H1 (cell line): ENCODE measurements at regions not wholly inside any gene's neighbourhood (a gene's known extent, or its start where the extent isn't known, plus 50 kb on each side); places are given as distances from the start of the nearest gene placed in this dataset.

ENCODE experiments used
- CTCF ChIA-PET: fragments of 300-600 bp; sonication (Branson Sonifier 250); formaldehyde crosslinking; loops from one replicate; lab custom pipeline; 2021; ENCODE audit not compliant: partially characterized antibody; lab: Charles Lee
- POLR2A ChIA-PET: fragments of 300-600 bp; sonication (Branson Sonifier 250); formaldehyde crosslinking; loops from one replicate; lab custom pipeline; 2021; ENCODE audit warnings: inconsistent platforms; ENCODE audit not compliant: partially characterized antibody; lab: Charles Lee
- DNase-seq, 2 experiments: peaks; one replicate each; pipeline versions ENCODE4 v3.0.0 to v3.0.0-alpha.2; 2010 to 2022; ENCODE audit warnings: low spot score in 2 of 2, low read depth in 1 of 2, mixed read lengths in 1 of 2
- FAIRE-seq: peaks from 2 replicates; lab custom pipeline; 2011; peaks lifted over from hg19 to GRCh38; lab: Jason Lieb, UNC
- H2AFZ ChIP-seq: 2 replicates; pipeline ENCODE4 v1.8.1; 2012; ENCODE audit warnings: low read length, inconsistent platforms
- H2AK5ac ChIP-seq: 2 replicates; pipeline ENCODE4 v1.6.1; 2013; ENCODE audit warnings: low read depth, low read length
- H2BK120ac ChIP-seq: replicated peaks from 2 replicates; pipeline ENCODE3; 2013; ENCODE audit warnings: low read depth, low read length, inconsistent platforms
- H2BK12ac ChIP-seq: 2 replicates; pipeline ENCODE4 v1.6.1; 2013; ENCODE audit warnings: low read depth, low read length
- H2BK15ac ChIP-seq: 2 replicates; pipeline ENCODE4 v1.6.1; 2013; ENCODE audit warnings: low read length
- H2BK20ac ChIP-seq: 2 replicates; pipeline ENCODE4 v1.6.1; 2013; ENCODE audit warnings: low read length
- H2BK5ac ChIP-seq: 2 replicates; pipeline ENCODE4 v1.6.1; 2013; ENCODE audit warnings: low read depth, low read length
- H3K14ac ChIP-seq: 2 replicates; pipeline ENCODE4 v1.6.1; 2013; ENCODE audit warnings: inconsistent platforms; ENCODE audit not compliant: insufficient read length
- H3K18ac ChIP-seq: 2 replicates; pipeline ENCODE4 v1.6.1; 2013; ENCODE audit warnings: low read length; ENCODE audit errors: extremely low read depth
- H3K23ac ChIP-seq: 2 replicates; pipeline ENCODE4 v1.6.1; 2013; ENCODE audit warnings: inconsistent platforms; ENCODE audit not compliant: insufficient read length
- H3K23me2 ChIP-seq: 2 replicates; pipeline ENCODE4 v1.6.1; 2013; ENCODE audit warnings: low read depth, low read length
- H3K27ac ChIP-seq: 2 replicates; pipeline ENCODE4 v1.6.1; 2011; ENCODE audit warnings: low read depth, low read length, inconsistent platforms
- H3K27me3 ChIP-seq, 4 experiments: replicated peaks in 1 of 4; 1 replicate in 1 of 4; 2 replicates in 3 of 4; pipeline versions ENCODE4 v1.6.1 to v1.8.1; 2011 to 2013; ENCODE audit warnings: low read length in 3 of 4, mild to moderate bottlenecking in 3 of 4, inconsistent platforms in 2 of 4, mixed read lengths in 2 of 4, moderate library complexity in 1 of 4; ENCODE audit not compliant: control insufficient read depth in 3 of 4, insufficient read depth in 3 of 4; ENCODE audit errors: extremely low read depth in 1 of 4
- H3K36me3 ChIP-seq, 4 experiments: 2 replicates each; pipeline versions ENCODE4 v1.6.1 to v1.8.1; 2011 to 2013; ENCODE audit warnings: mild to moderate bottlenecking in 4 of 4, low read length in 3 of 4, moderate library complexity in 2 of 4, control low read depth in 1 of 4, inconsistent platforms in 1 of 4; ENCODE audit not compliant: insufficient read depth in 4 of 4, control insufficient read depth in 2 of 4
- H3K4ac ChIP-seq: replicated peaks from 2 replicates; pipeline ENCODE3; 2013; ENCODE audit warnings: low read length, low read depth, mixed read lengths, inconsistent platforms; ENCODE audit not compliant: insufficient read length
- H3K4me1 ChIP-seq, 4 experiments: replicated peaks in 1 of 4; 1 replicate in 1 of 4; 2 replicates in 3 of 4; pipeline versions ENCODE4 v1.6.1 to v1.8.1; 2011 to 2013; ENCODE audit warnings: low read length in 3 of 4, inconsistent platforms in 2 of 4, mixed read lengths in 1 of 4; ENCODE audit not compliant: insufficient read depth in 4 of 4, control insufficient read depth in 3 of 4
- H3K4me2 ChIP-seq, 2 experiments: 2 replicates each; pipeline versions ENCODE4 v1.6.1 to v1.8.1; 2011 to 2013; ENCODE audit warnings: low read depth in 2 of 2, low read length in 2 of 2, control low read depth in 1 of 2, inconsistent platforms in 1 of 2, mild to moderate bottlenecking in 1 of 2; ENCODE audit not compliant: insufficient read depth in 1 of 2
- H3K4me3 ChIP-seq, 4 experiments: fragments of 200-600, 300-600 bp in 1 of 4; sonication (generic), shearing (Covaris generic), sonication (Bioruptor Twin) in 1 of 4; 2 replicates each; pipeline versions ENCODE4 v1.5.1 to v1.8.1; 2011 to 2016; ENCODE audit warnings: low read length in 4 of 4, low read depth in 3 of 4, control low read depth in 2 of 4, inconsistent platforms in 2 of 4, mild to moderate bottlenecking in 2 of 4, mixed read lengths in 1 of 4, moderate library complexity in 1 of 4; ENCODE audit not compliant: insufficient read depth in 2 of 4; ENCODE audit errors: extremely low read depth in 1 of 4
- H3K56ac ChIP-seq: replicated peaks from 2 replicates; pipeline ENCODE3; 2013; ENCODE audit warnings: low read depth, mild to moderate bottlenecking, mixed read lengths, low read length, inconsistent platforms; ENCODE audit not compliant: insufficient read length
- H3K79me1 ChIP-seq: 2 replicates; pipeline ENCODE4 v1.6.1; 2013; ENCODE audit warnings: low read depth, low read length, control low read depth
- H3K79me2 ChIP-seq, 2 experiments: 2 replicates each; pipeline versions ENCODE4 v1.6.1 to v1.8.1; 2012 to 2013; ENCODE audit warnings: low read length in 2 of 2, mild to moderate bottlenecking in 2 of 2, inconsistent platforms in 1 of 2; ENCODE audit not compliant: insufficient read depth in 2 of 2, control insufficient read depth in 1 of 2
- H3K9ac ChIP-seq, 4 experiments: replicated peaks in 1 of 4; 1 replicate in 1 of 4; 2 replicates in 3 of 4; pipeline versions ENCODE4 v1.6.1 to v1.8.1; 2011 to 2013; ENCODE audit warnings: low read depth in 3 of 4, low read length in 3 of 4, control low read depth in 2 of 4, mild to moderate bottlenecking in 2 of 4, moderate library complexity in 2 of 4, inconsistent platforms in 1 of 4; ENCODE audit errors: extremely low read depth in 1 of 4
- H3K9me3 ChIP-seq, 2 experiments: 2 replicates each; pipeline versions ENCODE4 v1.6.1 to v1.8.1; 2012 to 2013; ENCODE audit warnings: mild to moderate bottlenecking in 2 of 2, moderate library complexity in 2 of 2, control low read depth in 1 of 2, inconsistent platforms in 1 of 2, low read depth in 1 of 2, low read length in 1 of 2, mixed read lengths in 1 of 2; ENCODE audit not compliant: insufficient read depth in 2 of 2
- H4K20me1 ChIP-seq, 2 experiments: replicated peaks in 1 of 2; 2 replicates each; pipeline versions ENCODE3 to v1.8.1; 2011 to 2013; ENCODE audit warnings: inconsistent platforms in 2 of 2, low read length in 2 of 2, mild to moderate bottlenecking in 1 of 2; ENCODE audit not compliant: insufficient read depth in 2 of 2, control insufficient read depth in 1 of 2
- H4K5ac ChIP-seq: 2 replicates; pipeline ENCODE4 v1.6.1; 2013; ENCODE audit warnings: low read length, low read depth, mixed read lengths, inconsistent platforms; ENCODE audit not compliant: insufficient read length
- H4K8ac ChIP-seq: 2 replicates; pipeline ENCODE4 v1.8.0; 2013; ENCODE audit warnings: mild to moderate bottlenecking, moderate library complexity, low read length, inconsistent platforms; ENCODE audit not compliant: insufficient read depth; ENCODE audit errors: extremely low read depth
- H4K91ac ChIP-seq: replicated peaks from 2 replicates; pipeline ENCODE3; 2013; ENCODE audit warnings: low read length, mixed read lengths, inconsistent platforms; ENCODE audit not compliant: insufficient read length
- BCL11A ChIP-seq, 2 experiments: IDR thresholded peaks; one replicate each; pipeline ENCODE4 v1.6.1; 2011; ENCODE audit warnings: low read depth in 2 of 2, low read length in 2 of 2, mild to moderate bottlenecking in 2 of 2
- EZH2 ChIP-seq: fragments of 200-600 bp; sonication (generic); IDR thresholded peaks from 2 replicates; pipeline ENCODE4 v1.7.1; 2012; ENCODE audit warnings: low read depth, mild to moderate bottlenecking, moderate library complexity, low read length, inconsistent platforms; ENCODE audit not compliant: severe bottlenecking
- RNF2 ChIP-seq: fragments of 200-900, 300-1000 bp; sonication (generic); IDR thresholded peaks from 2 replicates; pipeline ENCODE4 v1.7.1; 2016; ENCODE audit warnings: borderline replicate concordance, low read depth, mild to moderate bottlenecking, antibody characterized with exemption, low read length; ENCODE audit not compliant: poor library complexity, severe bottlenecking; ENCODE audit errors: missing control alignments
- WGBS, 2 experiments: shearing (Covaris generic) in 1 of 2; methylation state at CpG; one replicate each; pipeline versions ENCODE4 v1.1.6 to v1.1.7; 2013 to 2015; ENCODE audit warnings: low lambda C conversion rate in 2 of 2, mixed read lengths in 2 of 2, inconsistent platforms in 1 of 2, low coverage in 1 of 2, missing lambda C conversion rate in 1 of 2; ENCODE audit not compliant: insufficient replicate concordance in 2 of 2, insufficient coverage in 1 of 2, insufficient read length in 1 of 2; ENCODE audit errors: extremely low coverage in 1 of 2, missing lambda C conversion rate in 1 of 2; 5-methylcytosine and 5-hydroxymethylcytosine counted together
- TF ChIP-seq, protein P1 (sequence below): IDR thresholded peaks from 2 replicates; pipeline ENCODE4 v1.6.1; 2012; ENCODE audit warnings: inconsistent platforms

DNA sequence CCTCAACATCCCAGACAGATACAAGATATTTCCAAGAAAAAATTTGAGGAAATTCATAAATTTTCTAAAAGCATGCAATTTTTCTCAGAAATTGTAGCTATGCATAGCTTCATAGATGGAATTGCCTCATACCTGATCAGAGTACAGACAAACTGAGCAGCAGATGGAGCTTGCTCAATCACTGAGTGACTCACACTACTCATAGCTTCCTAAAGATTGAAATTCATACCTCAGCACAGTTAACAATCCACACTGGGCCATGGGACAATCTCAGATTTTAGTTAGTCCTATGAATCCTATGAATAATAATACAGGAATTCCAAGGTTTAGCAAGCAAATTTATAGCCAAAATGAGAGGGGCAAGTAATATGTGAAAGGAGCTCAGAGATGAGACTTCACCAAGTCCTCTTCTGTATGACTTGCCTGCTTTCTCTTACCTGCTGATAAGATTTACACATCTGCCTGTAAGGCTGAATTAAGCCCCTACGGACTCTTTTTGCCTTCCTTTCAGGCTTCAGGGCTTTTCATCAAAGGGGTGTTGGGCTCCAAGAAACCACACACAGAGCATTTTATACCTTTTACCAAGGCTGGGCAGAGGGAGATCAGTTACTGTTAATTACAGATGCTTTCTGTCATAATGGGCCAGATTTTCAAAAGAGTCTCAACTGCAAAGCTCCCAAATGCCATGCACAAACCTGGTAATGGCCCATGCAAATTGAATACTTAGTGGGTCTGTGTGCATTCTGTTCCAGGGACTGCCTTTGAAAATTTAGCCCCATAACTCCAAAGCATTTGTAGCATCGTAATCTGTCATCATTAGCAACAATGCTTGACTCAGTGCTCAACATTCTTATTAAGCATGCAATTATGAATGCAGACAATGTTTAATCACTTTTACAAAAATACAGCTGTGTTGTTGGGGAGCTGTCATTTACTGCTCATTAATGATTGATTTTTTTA is 439.3 kb downstream of the DTWD2 start:
- no peak overlapping the region for H2BK120ac ChIP-seq
- H3K23me2 ChIP-seq, result no peaks in the 10 kb centered on the region
- no peak overlapping the region for H2BK5ac ChIP-seq
- no peak overlapping the region for H3K18ac ChIP-seq
- no peak overlapping the region for H3K27ac ChIP-seq
- H3K4ac ChIP-seq, result no peak overlapping the region
- no peak overlapping the region for H2BK12ac ChIP-seq
- no peak for DNase-seq
- FAIRE-seq, result no peak
- no peaks in the 10 kb centered on the region for H3K27me3 ChIP-seq
- H3K23ac ChIP-seq, result no peak overlapping the region
- H4K20me1 ChIP-seq, result no peaks in the 10 kb centered on the region
- H2BK15ac ChIP-seq, result no peak overlapping the region
- CTCF ChIA-PET, result interaction anchor here (0.6 to 1.1 kb wide), 2 partner anchors 243 to 247 kb away, joined by 3 to 4 read pairs; no protein-coding TSS in a partner anchor
- H2AK5ac ChIP-seq, result no peak overlapping the region
- no peak overlapping the region for H2BK20ac ChIP-seq
- no peak overlapping the region for H3K4me3 ChIP-seq
- no peak overlapping the region for H4K5ac ChIP-seq
- H3K9ac ChIP-seq, result no peak overlapping the region
- H3K14ac ChIP-seq, result no peak overlapping the region
- H2AFZ ChIP-seq, result 0 out of 2 replicates have a peak overlapping the region, but pooled peaks have one; percentile 46
- H4K91ac ChIP-seq, result no peak overlapping the region
- H4K8ac ChIP-seq, result no peak overlapping the region
- no peaks in the 10 kb centered on the region for H3K4me1 ChIP-seq
- POLR2A ChIA-PET, result no interaction called here
- H3K4me2 ChIP-seq, result no peak overlapping the region
- H3K56ac ChIP-seq, result no peak overlapping the region
- H3K36me3 ChIP-seq, result no peaks in the 10 kb centered on the region
- H3K9me3 ChIP-seq, result no peaks in the 10 kb centered on the region
- 88% methylated on average over 2 of the region's 2 CpGs; no CpG with 5 or more reads in 1 of the 2 experiments for WGBS, 2 experiments
- no peaks in the 10 kb centered on the region for H3K79me1 ChIP-seq
- TF ChIP-seq BCL11A (IDR thresholded peaks at IDR 0.05; ENCODE audit: low read depth in 2 of 2, low read length in 2 of 2) (no peak), EZH2 (no peak), RNF2 (no peak)
- TF ChIP-seq, protein P1, sequence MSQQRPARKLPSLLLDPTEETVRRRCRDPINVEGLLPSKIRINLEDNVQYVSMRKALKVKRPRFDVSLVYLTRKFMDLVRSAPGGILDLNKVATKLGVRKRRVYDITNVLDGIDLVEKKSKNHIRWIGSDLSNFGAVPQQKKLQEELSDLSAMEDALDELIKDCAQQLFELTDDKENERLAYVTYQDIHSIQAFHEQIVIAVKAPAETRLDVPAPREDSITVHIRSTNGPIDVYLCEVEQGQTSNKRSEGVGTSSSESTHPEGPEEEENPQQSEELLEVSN, result no peak
- H3K79me2 ChIP-seq, result no peaks in the 10 kb centered on the region
